ENCODE measurements at regions not wholly inside any gene's neighbourhood (a gene's known extent, or its start where the extent isn't known, plus 50 kb on each side); places are given as distances from the start of the nearest gene placed in this dataset.

DNA sequence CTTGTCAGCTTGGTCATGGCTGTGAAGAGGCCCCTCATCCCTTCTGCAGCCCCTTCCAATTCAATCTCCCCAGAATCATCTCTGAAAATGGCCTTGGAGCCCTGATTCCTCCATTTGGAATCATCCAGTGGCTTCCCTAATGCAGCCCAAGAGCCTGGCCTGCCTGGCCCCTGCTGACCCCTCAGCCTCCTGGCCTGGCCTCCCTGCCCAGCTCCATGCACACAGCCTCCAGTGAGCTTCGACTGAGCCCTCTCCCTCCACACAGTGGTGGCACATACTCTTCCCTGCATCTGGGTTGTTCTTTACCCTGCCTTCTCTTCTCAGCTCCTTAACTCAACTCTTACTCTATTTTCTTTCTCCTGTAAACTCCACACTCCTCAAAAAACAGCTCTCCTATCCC, 120.9 kb downstream of the ANKRD60 start:
- ChIA-PET CTCF (interaction anchor here (1.2 kb wide), 1 partner anchor 11 kb away, joined by 4 read pairs; no protein-coding TSS in a partner anchor), POLR2A (no interaction called here)
- Histone ChIP-seq H3K4me2 (ENCODE audit: insufficient read depth, low read length) (no peak overlapping the region), H4K20me1 (replicated peaks; ENCODE audit: control insufficient read depth, extremely low read depth, insufficient read depth, low read length) (no peaks in the 10 kb centered on the region), H3K79me2 (ENCODE audit: control insufficient read depth, insufficient read depth, low read length) (no peaks in the 10 kb centered on the region), H3K4me3 (replicated peaks in 1 of 3; ENCODE audit: insufficient read depth in 1 of 3, low read depth in 1 of 3, low read length in 3 of 3) (no peak overlapping the region), H2AFZ (ENCODE audit: low read depth, low read length) (no peak overlapping the region), H3K9ac (replicated peaks; ENCODE audit: extremely low read depth, insufficient read depth, low read length) (no peak overlapping the region), H3K9me1 (replicated peaks; ENCODE audit: control insufficient read depth, extremely low read depth, insufficient read depth, low read length) (no peaks in the 10 kb centered on the region), H3K27me3 (ENCODE audit: control insufficient read depth in 2 of 2, insufficient read depth in 2 of 2, low read length in 2 of 2) (no peaks in the 10 kb centered on the region), H3K36me3 (ENCODE audit: control insufficient read depth in 2 of 2, extremely low read depth in 1 of 2, insufficient read depth in 2 of 2, low read length in 2 of 2) (no peaks in the 10 kb centered on the region), H3K27ac (ENCODE audit: insufficient read depth, low read depth, low read length) (no peak overlapping the region), H3K4me1 (ENCODE audit: control insufficient read depth, extremely low read depth, insufficient read depth, low read length) (no peaks in the 10 kb centered on the region), H3K9me3 (replicated peaks; ENCODE audit: control insufficient read depth, insufficient read depth, low read length) (no peaks in the 10 kb centered on the region)
- BruUV-seq (replicated peaks): no TSS peak
- FAIRE-seq (no peak), DNase-seq (ENCODE audit: low read depth, low spot score) (no peak)
- TF ChIP-seq CTCF (IDR thresholded peaks at IDR 0.05; ENCODE audit: extremely low read depth in 1 of 2, insufficient read depth in 1 of 2, low read depth in 1 of 2, low read length in 2 of 2) (no peak), EZH2 (IDR thresholded peaks at IDR 0.05; ENCODE audit: borderline replicate concordance, low read depth, low read length, severe bottlenecking) (no peak), POLR2A (IDR thresholded peaks at IDR 0.05; ENCODE audit: low read depth, low read length) (no peak), GATA2 (IDR thresholded peaks at IDR 0.05; ENCODE audit: insufficient read depth, insufficient read length, low read depth, low read length) (no peak), FOS (IDR thresholded peaks at IDR 0.05; ENCODE audit: borderline replicate concordance, insufficient read depth, low read length) (no peak), MYC (IDR thresholded peaks at IDR 0.05; ENCODE audit: low read depth, low read length) (no peak), JUN (IDR thresholded peaks at IDR 0.05; ENCODE audit: borderline replicate concordance, insufficient read depth, insufficient read length, low read depth) (no peak), POLR2AphosphoS5 (IDR thresholded peaks at IDR 0.05; ENCODE audit: insufficient read depth, low read depth, low read length) (no peak)
- TF ChIP-seq, protein P1, sequence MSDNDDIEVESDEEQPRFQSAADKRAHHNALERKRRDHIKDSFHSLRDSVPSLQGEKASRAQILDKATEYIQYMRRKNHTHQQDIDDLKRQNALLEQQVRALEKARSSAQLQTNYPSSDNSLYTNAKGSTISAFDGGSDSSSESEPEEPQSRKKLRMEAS (IDR thresholded peaks at IDR 0.05; ENCODE audit: insufficient read depth, insufficient read length): no peak
- dilution Hi-C loops (cut with MboI; ENCODE audit: extremely low pct_ligation_motif_present, low sequenced_read_pairs): no loop called here
- intact Hi-C loops (cut with micrococcal nuclease): no loop called here
